MCF 10A (cell line): ENCODE measurements at regions not wholly inside any gene's neighbourhood (a gene's known extent, or its start where the extent isn't known, plus 50 kb on each side); places are given as distances from the start of the nearest gene placed in this dataset.

Experiments
- BruUV-seq: library from RNA; stranded (reverse); fragments of 400-500 nt; replicated peaks from 2 replicates; lab custom pipeline; 2021; lab: Mats Ljungman, UMichigan
- CTCF ChIA-PET: fragments of 300-600 bp; sonication (Branson Sonifier 250); formaldehyde crosslinking; extraction: SDS; loops from one replicate; lab custom pipeline; 2021; ENCODE audit warnings: antibody characterized with exemption, inconsistent platforms; lab: Yijun Ruan, JAX
- POLR2A ChIA-PET: fragments of 300-600, 350-650 bp; sonication (Branson Sonifier 250); formaldehyde crosslinking; extraction: SDS; loops from one replicate; lab custom pipeline; 2020; ENCODE audit warnings: antibody characterized with exemption, inconsistent platforms; lab: Yijun Ruan, JAX
- DNase-seq: peaks from one replicate; pipeline ENCODE4 v3.0.0-alpha.2; 2018; ENCODE audit not compliant: unreplicated experiment
- H3K27ac Mint-ChIP-seq: one replicate; pipeline ENCODE4 v1.8.0; 2022; ENCODE audit warnings: mild to moderate bottlenecking, low read depth, mixed read lengths; ENCODE audit not compliant: unreplicated experiment
- H3K27me3 Mint-ChIP-seq: one replicate; pipeline ENCODE4 v1.8.0; 2022; ENCODE audit warnings: mixed read lengths; ENCODE audit not compliant: insufficient read depth, unreplicated experiment
- H3K36me3 Mint-ChIP-seq: one replicate; pipeline ENCODE4 v1.8.0; 2022; ENCODE audit warnings: mild to moderate bottlenecking, moderate library complexity, mixed read lengths; ENCODE audit not compliant: insufficient read depth, unreplicated experiment
- H3K4me1 Mint-ChIP-seq: one replicate; pipeline ENCODE4 v1.8.0; 2022; ENCODE audit warnings: mixed read lengths; ENCODE audit not compliant: insufficient read depth, unreplicated experiment
- H3K4me3 Mint-ChIP-seq: one replicate; pipeline ENCODE4 v1.8.0; 2022; ENCODE audit warnings: mild to moderate bottlenecking, moderate library complexity, mixed read lengths; ENCODE audit not compliant: unreplicated experiment
- H3K9me3 Mint-ChIP-seq: one replicate; pipeline ENCODE4 v1.8.0; 2022; ENCODE audit warnings: mixed read lengths; ENCODE audit not compliant: unreplicated experiment
- CTCF ChIP-seq: fragments of 200-600 bp; IDR thresholded peaks from one replicate; pipeline ENCODE4 v1.8.0; 2022; ENCODE audit warnings: antibody characterized with exemption, mild to moderate bottlenecking; ENCODE audit not compliant: unreplicated experiment
- intact Hi-C: fragments of 100-400 bp; cut with micrococcal nuclease; formaldehyde crosslinking; loops from 2 replicates; pipeline ENCODE4 v1.14.1; 2022

- Mint-ChIP-seq H3K4me1 (no peaks in the 10 kb centered on the region), H3K9me3 (peaks cover 18% of the 10 kb centered on the region), H3K27me3 (peaks cover 16% of the 10 kb centered on the region), H3K27ac (no peak overlapping the region), H3K4me3 (no peak overlapping the region), H3K36me3 (no peaks in the 10 kb centered on the region)
- intact Hi-C loops = no loop called here
- TF ChIP-seq CTCF = no peak
- no peak for DNase-seq
- ChIA-PET POLR2A (interaction anchor here (0.9 kb wide), 1 partner anchor 10 kb away, joined by 3 read pairs; no protein-coding TSS in a partner anchor), CTCF (no interaction called here)
- BruUV-seq = no TSS peak
Observed at GRCh38 chrX:109140463-109140862, 341.4 kb downstream of the GUCY2F start.

GRCh38 chrX:109134777-109135176, 347.1 kb downstream of the GUCY2F start:
- BruUV-seq = no TSS peak
- H3K9me3 Mint-ChIP-seq = peaks cover 41% of the 10 kb centered on the region
- ChIA-PET POLR2A (no interaction called here), CTCF (no interaction called here)
- DNase-seq = no peak
- no peak overlapping the region for H3K27ac Mint-ChIP-seq
- intact Hi-C loops = no loop called here
- H3K4me1 Mint-ChIP-seq = no peaks in the 10 kb centered on the region
- no peak for TF ChIP-seq CTCF
- no peak overlapping the region for H3K4me3 Mint-ChIP-seq
- no peaks in the 10 kb centered on the region for H3K36me3 Mint-ChIP-seq
- peaks cover 28% of the 10 kb centered on the region for H3K27me3 Mint-ChIP-seq

- POLR2A ChIA-PET = no interaction called here
- no peak for DNase-seq
- CTCF ChIA-PET = no interaction called here
- H3K4me3 Mint-ChIP-seq = no peak overlapping the region
- intact Hi-C loops = no loop called here
- no peaks in the 10 kb centered on the region for H3K36me3 Mint-ChIP-seq
- BruUV-seq = no TSS peak
- no peaks in the 10 kb centered on the region for H3K4me1 Mint-ChIP-seq
- TF ChIP-seq CTCF = no peak
- peaks cover 86% of the 10 kb centered on the region for H3K27me3 Mint-ChIP-seq
- no peaks in the 10 kb centered on the region for H3K9me3 Mint-ChIP-seq
- H3K27ac Mint-ChIP-seq = no peak overlapping the region
Observed at GRCh38 chrX:109125304-109125703, 356.6 kb downstream of the GUCY2F start.

- ChIA-PET POLR2A (no interaction called here), CTCF (interaction anchor here (0.5 to 0.6 kb wide), 2 partner anchors 13 to 186 kb away, joined by 3 read pairs; no protein-coding TSS in a partner anchor)
- no peak for TF ChIP-seq CTCF
- Mint-ChIP-seq H3K36me3 (no peaks in the 10 kb centered on the region), H3K4me3 (no peak overlapping the region), H3K27ac (no peak overlapping the region), H3K4me1 (no peaks in the 10 kb centered on the region), H3K9me3 (peaks cover 7% of the 10 kb centered on the region), H3K27me3 (peaks cover 65% of the 10 kb centered on the region)
- no peak for DNase-seq
- BruUV-seq = no TSS peak
- intact Hi-C loops = no loop called here
Observed at GRCh38 chrX:109089359-109089758, 353.0 kb upstream of the IRS4 start.
